Right atrium auricular region (tissue), 2 donors: ENCODE measurements at regions not wholly inside any gene's neighbourhood (a gene's known extent, or its start where the extent isn't known, plus 50 kb on each side); places are given as distances from the start of the nearest gene placed in this dataset.
"Not testable (repeated sequence)": the region's sequence is repeated elsewhere in the genome, so short reads cannot be mapped to it uniquely, and the experiment has no call there.

Experiments
- DNase-seq: peaks from one replicate; pipeline ENCODE4 v3.0.0-alpha.2; 2019; ENCODE audit warnings: low spot score
- H3K27ac ChIP-seq, 2 donors: fragments of 200-600 bp; sonication (generic); 1 replicate in 1 of 2; 2 replicates in 1 of 2; pipeline ENCODE4 v1.5.1; 2016 to 2019
- H3K27me3 ChIP-seq, 2 donors: fragments of 200-600 bp; sonication (generic); one replicate each; pipeline versions ENCODE4 v1.5.1 to v1.6.0; 2017 to 2019
- H3K36me3 ChIP-seq: fragments of 200-600 bp; sonication (generic); one replicate; pipeline ENCODE4 v1.5.1; 2016
- H3K4me1 ChIP-seq, 2 donors: fragments of 200-600 bp; sonication (generic); one replicate each; pipeline versions ENCODE4 v1.5.1 to v1.6.0; 2017 to 2019
- H3K4me3 ChIP-seq, 2 donors: fragments of 200-600 bp; sonication (generic); 1 replicate in 1 of 2; 2 replicates in 1 of 2; pipeline ENCODE4 v1.5.1; 2017 to 2019; ENCODE audit warnings: mild to moderate bottlenecking in 1 of 2, moderate library complexity in 1 of 2
- H3K9me3 ChIP-seq, 2 donors: fragments of 200-600 bp; sonication (generic); one replicate each; pipeline ENCODE4 v1.5.1; 2019
- TF ChIP-seq, protein P1 (sequence below), 2 donors: fragments of 200-600 bp; sonication (generic); IDR thresholded peaks; one replicate each; pipeline ENCODE4 v1.5.1; 2019; ENCODE audit warnings: antibody characterized with exemption in 2 of 2

DNA sequence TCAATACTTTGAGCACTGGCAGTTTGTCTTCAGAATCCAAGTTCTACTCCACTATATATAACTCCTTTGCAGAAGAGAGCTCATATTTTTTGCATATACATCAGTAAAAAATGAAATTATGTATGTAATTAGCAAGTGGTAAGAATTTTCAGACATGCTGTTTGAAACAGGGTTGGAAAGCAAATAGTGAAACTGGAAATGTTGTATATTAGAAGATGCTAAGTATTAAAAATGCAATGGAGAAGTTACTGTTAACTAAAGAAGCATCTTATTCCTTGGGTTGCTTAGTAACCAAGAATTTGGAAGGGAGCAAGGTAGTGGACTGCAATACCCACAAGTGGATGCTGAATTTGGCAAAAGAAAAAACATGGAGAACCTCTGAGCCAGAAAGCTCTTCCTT lies 88.6 kb upstream of the DLGAP1 start:
- no peaks in the 10 kb centered on the region for H3K27me3 ChIP-seq
- TF ChIP-seq, protein P1, sequence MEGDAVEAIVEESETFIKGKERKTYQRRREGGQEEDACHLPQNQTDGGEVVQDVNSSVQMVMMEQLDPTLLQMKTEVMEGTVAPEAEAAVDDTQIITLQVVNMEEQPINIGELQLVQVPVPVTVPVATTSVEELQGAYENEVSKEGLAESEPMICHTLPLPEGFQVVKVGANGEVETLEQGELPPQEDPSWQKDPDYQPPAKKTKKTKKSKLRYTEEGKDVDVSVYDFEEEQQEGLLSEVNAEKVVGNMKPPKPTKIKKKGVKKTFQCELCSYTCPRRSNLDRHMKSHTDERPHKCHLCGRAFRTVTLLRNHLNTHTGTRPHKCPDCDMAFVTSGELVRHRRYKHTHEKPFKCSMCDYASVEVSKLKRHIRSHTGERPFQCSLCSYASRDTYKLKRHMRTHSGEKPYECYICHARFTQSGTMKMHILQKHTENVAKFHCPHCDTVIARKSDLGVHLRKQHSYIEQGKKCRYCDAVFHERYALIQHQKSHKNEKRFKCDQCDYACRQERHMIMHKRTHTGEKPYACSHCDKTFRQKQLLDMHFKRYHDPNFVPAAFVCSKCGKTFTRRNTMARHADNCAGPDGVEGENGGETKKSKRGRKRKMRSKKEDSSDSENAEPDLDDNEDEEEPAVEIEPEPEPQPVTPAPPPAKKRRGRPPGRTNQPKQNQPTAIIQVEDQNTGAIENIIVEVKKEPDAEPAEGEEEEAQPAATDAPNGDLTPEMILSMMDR (IDR thresholded peaks at IDR 0.05) = no peak
- DNase-seq = no peak
- no peak overlapping the region for H3K4me3 ChIP-seq
- H3K36me3 ChIP-seq = no peaks in the 10 kb centered on the region
- H3K9me3 ChIP-seq = peaks cover 0 to 9% of the 10 kb centered on the region in 2 donors
- H3K4me1 ChIP-seq = no peaks in the 10 kb centered on the region
- no peak overlapping the region for H3K27ac ChIP-seq

GRCh38 chr18:4541588-4541987 lies 86.5 kb upstream of the DLGAP1 start:
- no peak for DNase-seq
- TF ChIP-seq, protein P1 (IDR thresholded peaks at IDR 0.05) = no peak

GRCh38 chr18:4536447-4536846 lies 81.3 kb upstream of the DLGAP1 start:
- no peak for DNase-seq
- H3K27me3 ChIP-seq = no peaks in the 10 kb centered on the region
- H3K36me3 ChIP-seq = no peaks in the 10 kb centered on the region
- no peak overlapping the region for H3K4me3 ChIP-seq
- no peak overlapping the region for H3K27ac ChIP-seq
- TF ChIP-seq, protein P1 (IDR thresholded peaks at IDR 0.05) = no peak
- peaks cover 4 to 25% of the 10 kb centered on the region in 2 donors for H3K9me3 ChIP-seq
- no peaks in the 10 kb centered on the region for H3K4me1 ChIP-seq

More at GRCh38 chr18:4541588-4541987, 86.5 kb upstream of the DLGAP1 start:
- no peaks in the 10 kb centered on the region for H3K36me3 ChIP-seq
- H3K4me3 ChIP-seq = no peak overlapping the region
- peaks cover 0 to 17% of the 10 kb centered on the region in 2 donors for H3K9me3 ChIP-seq
- H3K27ac ChIP-seq = no peak overlapping the region
- no peaks in the 10 kb centered on the region for H3K27me3 ChIP-seq
- H3K4me1 ChIP-seq = no peaks in the 10 kb centered on the region

- peaks cover 6 to 14% of the 10 kb centered on the region in 2 donors for H3K9me3 ChIP-seq
- H3K27me3 ChIP-seq = no peaks in the 10 kb centered on the region
- TF ChIP-seq, protein P1 (IDR thresholded peaks at IDR 0.05) = no peak
Observed at GRCh38 chr18:4528405-4528804, 73.3 kb upstream of the DLGAP1 start.

DNA sequence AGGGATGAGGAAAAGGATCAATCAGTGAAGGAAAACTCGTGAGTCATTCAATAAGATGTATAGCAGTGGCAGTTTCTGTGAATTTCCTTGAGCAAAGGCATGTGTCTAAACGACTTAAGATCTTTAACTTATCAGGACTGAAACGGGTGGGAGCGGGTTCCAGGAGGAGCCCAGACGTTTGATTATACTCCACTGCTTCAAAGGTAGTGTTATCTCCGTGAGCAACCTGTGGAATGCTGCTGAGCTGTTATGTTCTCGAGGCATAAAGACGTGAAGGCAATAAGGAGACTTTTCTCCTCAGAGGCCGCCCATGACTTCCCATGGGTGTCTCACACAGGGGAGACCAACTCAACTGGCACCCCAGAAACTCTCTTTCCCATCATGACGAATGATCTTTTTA lies 72.7 kb upstream of the DLGAP1 start:
- not testable (repeated sequence) for H3K4me3 ChIP-seq, H3K27me3 ChIP-seq, H3K4me1 ChIP-seq, DNase-seq, H3K27ac ChIP-seq, H3K36me3 ChIP-seq
- peaks cover 6 to 11% of the 10 kb centered on the region in 2 donors for H3K9me3 ChIP-seq

More at GRCh38 chr18:4528405-4528804, 73.3 kb upstream of the DLGAP1 start:
- DNase-seq = no peak
- Histone ChIP-seq H3K36me3 (no peaks in the 10 kb centered on the region), H3K4me1 (no peaks in the 10 kb centered on the region), H3K4me3 (no peak overlapping the region), H3K27ac (no peak overlapping the region)

DNA sequence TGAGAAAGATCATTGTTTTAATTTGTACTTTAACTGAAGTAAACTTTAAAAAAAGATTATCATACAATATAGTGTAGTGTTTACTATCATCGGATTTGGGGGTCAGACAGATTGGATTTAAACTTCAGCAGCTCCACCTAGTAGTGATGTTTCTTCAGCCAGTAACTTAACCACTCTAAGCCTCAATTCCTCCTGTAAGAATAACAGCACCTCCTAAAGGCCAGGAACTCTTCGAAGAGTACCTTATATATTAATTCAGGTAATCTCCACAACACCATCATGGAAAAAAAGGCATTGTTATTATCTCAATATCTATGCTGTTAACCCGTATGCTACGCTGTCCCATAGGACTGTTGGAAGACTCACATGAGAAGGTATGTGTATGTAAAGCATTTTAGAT lies 69.0 kb upstream of the DLGAP1 start:
- no peak overlapping the region for H3K27ac ChIP-seq
- DNase-seq = no peak
- H3K36me3 ChIP-seq = no peaks in the 10 kb centered on the region
- TF ChIP-seq, protein P1 (IDR thresholded peaks at IDR 0.05) = no peak
- no peaks in the 10 kb centered on the region for H3K27me3 ChIP-seq
- H3K4me1 ChIP-seq = no peaks in the 10 kb centered on the region
- no peak overlapping the region for H3K4me3 ChIP-seq
- H3K9me3 ChIP-seq = peaks cover 0 to 5% of the 10 kb centered on the region in 2 donors
